ENCODE measurements at regions not wholly inside any gene's neighbourhood (a gene's known extent, or its start where the extent isn't known, plus 50 kb on each side); places are given as distances from the start of the nearest gene placed in this dataset.

DNA sequence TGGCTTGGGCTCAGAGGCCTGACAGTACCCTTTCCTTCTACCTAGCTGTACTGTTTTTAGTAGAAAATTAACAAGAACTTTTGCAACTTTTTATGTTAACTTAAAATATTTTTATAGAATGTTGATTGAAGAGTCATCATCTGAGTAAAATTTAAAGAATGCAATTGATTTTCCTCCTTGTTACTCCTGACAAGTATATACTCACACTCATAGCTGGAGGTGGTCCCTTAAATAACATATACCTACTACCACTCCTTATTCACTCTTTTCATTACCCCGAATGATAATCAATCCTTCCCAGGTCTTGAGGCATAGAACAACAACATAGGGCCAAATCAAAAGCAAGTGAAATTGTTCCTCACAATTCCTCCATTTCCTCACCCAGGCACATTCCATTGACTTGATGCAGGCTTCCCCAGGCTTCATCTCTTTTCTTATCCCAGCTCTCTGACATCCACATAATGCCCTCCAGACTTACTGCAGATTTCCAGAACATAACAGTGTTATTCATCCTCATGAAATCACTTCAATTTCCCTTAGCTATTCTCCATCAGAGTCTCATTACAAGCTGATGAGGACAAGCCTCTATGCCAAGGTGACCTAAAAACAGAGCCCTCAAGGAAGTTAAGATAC lies 73.2 kb upstream of the ANXA10 start:
- Histone ChIP-seq H3K79me1 (ENCODE audit: low read length) (no peaks in the 10 kb centered on the region), H3K27me3 (ENCODE audit: insufficient read depth, low read length, poor library complexity) (no peaks in the 10 kb centered on the region), H3K23ac (ENCODE audit: low read length) (no peak overlapping the region), H2BK15ac (replicated peaks; ENCODE audit: low read depth) (no peak overlapping the region), H2AK5ac (ENCODE audit: low read length) (no peak overlapping the region), H3K79me2 (ENCODE audit: control insufficient read depth, insufficient read depth, low read length) (no peaks in the 10 kb centered on the region), H3K9ac (ENCODE audit: low read length) (no peak overlapping the region), H2BK120ac (ENCODE audit: low read depth, low read length) (no peak overlapping the region), H2BK5ac (ENCODE audit: low read length) (no peak overlapping the region), H3K56ac (ENCODE audit: low read length) (no peak overlapping the region), H3K4me2 (ENCODE audit: low read length) (no peak overlapping the region), H3K4ac (ENCODE audit: low read depth, low read length) (no peak overlapping the region), H3K18ac (ENCODE audit: low read length) (no peak overlapping the region), H4K5ac (ENCODE audit: low read length) (no peak overlapping the region), H3K4me3 (ENCODE audit: low read length) (no peak overlapping the region), H3K27ac (ENCODE audit: low read depth, low read length) (no peak overlapping the region), H4K8ac (ENCODE audit: low read depth, low read length) (no peak overlapping the region), H3K4me1 (ENCODE audit: control insufficient read depth, low read depth, low read length) (no peaks in the 10 kb centered on the region), H3K36me3 (ENCODE audit: control insufficient read depth, insufficient read depth, low read length) (no peaks in the 10 kb centered on the region)
- DNase-seq = no peak
- 100% methylated on average over 1 of the region's 1 CpG for WGBS (ENCODE audit: extremely low coverage, insufficient coverage, low lambda C conversion rate)

DNA sequence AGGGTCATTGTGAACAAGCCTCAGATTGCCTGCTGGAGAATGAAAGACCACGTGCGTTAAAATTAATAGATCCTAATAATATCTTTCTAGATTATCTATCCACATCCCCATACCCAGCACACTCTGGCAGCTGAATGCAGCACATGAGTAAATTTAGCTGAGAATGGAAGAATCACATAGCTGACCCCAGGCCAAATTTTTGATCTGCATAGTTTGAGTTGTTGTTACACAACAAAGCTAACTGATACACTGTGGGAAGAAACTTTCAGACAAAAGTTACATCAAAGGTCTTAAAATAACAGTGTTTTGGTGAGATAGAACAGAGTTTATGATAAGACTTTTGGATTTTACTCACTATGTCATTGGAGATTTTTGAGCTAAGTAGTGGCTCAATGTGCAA lies 72.4 kb upstream of the ANXA10 start:
- no peak overlapping the region for H3K4me3 ChIP-seq (ENCODE audit: low read length)
- WGBS (ENCODE audit: extremely low coverage, insufficient coverage, low lambda C conversion rate) = no CpG with 5 or more reads among the region's 2 CpGs

DNA sequence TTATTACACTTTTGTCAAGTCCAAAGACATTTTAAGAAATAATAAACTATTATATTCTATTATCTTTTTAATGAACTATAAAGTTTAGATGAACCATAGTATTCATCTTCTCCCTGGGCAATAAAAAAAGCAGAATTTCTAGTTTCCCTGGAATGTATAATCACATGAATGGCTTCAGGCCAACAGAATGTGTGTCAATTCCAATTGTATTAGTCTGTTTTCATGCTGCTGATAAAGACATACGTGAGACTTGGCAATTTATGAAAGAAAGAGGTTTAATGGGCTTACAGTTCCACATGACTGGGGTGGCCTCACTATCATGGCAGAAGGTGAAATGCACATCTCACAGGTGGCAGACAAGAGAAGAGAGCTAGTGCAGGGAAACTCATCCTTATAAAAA lies 70.7 kb upstream of the ANXA10 start:
- no peaks in the 10 kb centered on the region for H3K79me1 ChIP-seq (ENCODE audit: low read length)
- no peak overlapping the region for H3K4ac ChIP-seq (ENCODE audit: low read depth, low read length)
- H2AK5ac ChIP-seq (ENCODE audit: low read length) = no peak overlapping the region
- H3K36me3 ChIP-seq (ENCODE audit: control insufficient read depth, insufficient read depth, low read length) = no peaks in the 10 kb centered on the region
- H2BK5ac ChIP-seq (ENCODE audit: low read length) = no peak overlapping the region
- no peak overlapping the region for H3K4me3 ChIP-seq (ENCODE audit: low read length)
- no peak overlapping the region for H2BK120ac ChIP-seq (ENCODE audit: low read depth, low read length)
- H3K27me3 ChIP-seq (ENCODE audit: insufficient read depth, low read length, poor library complexity) = no peaks in the 10 kb centered on the region
- H3K4me1 ChIP-seq (ENCODE audit: control insufficient read depth, low read depth, low read length) = no peaks in the 10 kb centered on the region
- no peaks in the 10 kb centered on the region for H3K79me2 ChIP-seq (ENCODE audit: control insufficient read depth, insufficient read depth, low read length)
- H3K27ac ChIP-seq (ENCODE audit: low read depth, low read length) = no peak overlapping the region
- H3K56ac ChIP-seq (ENCODE audit: low read length) = no peak overlapping the region
- WGBS (ENCODE audit: extremely low coverage, insufficient coverage, low lambda C conversion rate) = no CpG with 5 or more reads among the region's 1 CpG
- no peak overlapping the region for H3K18ac ChIP-seq (ENCODE audit: low read length)
- H3K4me2 ChIP-seq (ENCODE audit: low read length) = no peak overlapping the region
- H2BK15ac ChIP-seq (replicated peaks; ENCODE audit: low read depth) = no peak overlapping the region
- H3K23ac ChIP-seq (ENCODE audit: low read length) = no peak overlapping the region
- H4K8ac ChIP-seq (ENCODE audit: low read depth, low read length) = no peak overlapping the region
- H4K5ac ChIP-seq (ENCODE audit: low read length) = no peak overlapping the region
- no peak for DNase-seq
- no peak overlapping the region for H3K9ac ChIP-seq (ENCODE audit: low read length)

More for the DNA sequence above, 72.4 kb upstream of the ANXA10 start:
- Histone ChIP-seq H2AK5ac (ENCODE audit: low read length) (no peak overlapping the region), H3K79me2 (ENCODE audit: control insufficient read depth, insufficient read depth, low read length) (no peaks in the 10 kb centered on the region), H2BK15ac (replicated peaks; ENCODE audit: low read depth) (no peak overlapping the region), H2BK5ac (ENCODE audit: low read length) (no peak overlapping the region), H4K5ac (ENCODE audit: low read length) (no peak overlapping the region), H3K4ac (ENCODE audit: low read depth, low read length) (no peak overlapping the region), H3K23ac (ENCODE audit: low read length) (no peak overlapping the region), H3K79me1 (ENCODE audit: low read length) (no peaks in the 10 kb centered on the region), H3K18ac (ENCODE audit: low read length) (no peak overlapping the region), H3K4me2 (ENCODE audit: low read length) (no peak overlapping the region), H3K9ac (ENCODE audit: low read length) (no peak overlapping the region), H3K4me1 (ENCODE audit: control insufficient read depth, low read depth, low read length) (no peaks in the 10 kb centered on the region), H3K36me3 (ENCODE audit: control insufficient read depth, insufficient read depth, low read length) (no peaks in the 10 kb centered on the region), H3K27ac (ENCODE audit: low read depth, low read length) (no peak overlapping the region), H3K27me3 (ENCODE audit: insufficient read depth, low read length, poor library complexity) (no peaks in the 10 kb centered on the region), H4K8ac (ENCODE audit: low read depth, low read length) (no peak overlapping the region), H3K56ac (ENCODE audit: low read length) (no peak overlapping the region), H2BK120ac (ENCODE audit: low read depth, low read length) (no peak overlapping the region)
- no peak for DNase-seq

DNA sequence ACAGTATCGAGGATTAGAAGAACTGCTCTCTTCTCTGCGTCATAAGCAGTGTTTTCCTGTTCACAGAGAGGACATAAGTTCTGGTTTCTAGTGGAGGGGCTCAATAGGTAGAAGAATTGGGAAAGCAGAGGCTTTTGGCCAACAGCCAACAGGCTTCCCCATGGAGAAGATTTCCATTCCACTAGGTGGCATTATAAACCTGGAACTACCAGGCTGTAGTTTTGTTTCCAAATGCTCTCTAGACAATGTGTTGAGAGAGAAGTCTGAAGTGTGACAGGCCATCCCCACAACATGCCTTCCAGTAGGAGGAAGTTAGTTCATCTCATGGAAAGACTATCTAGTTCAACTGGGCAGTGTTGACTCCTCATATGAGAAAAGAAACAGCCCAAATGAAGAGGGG lies 63.8 kb upstream of the ANXA10 start:
- no peaks in the 10 kb centered on the region for H3K4me1 ChIP-seq (ENCODE audit: control insufficient read depth, low read depth, low read length)
- no peak overlapping the region for H2BK120ac ChIP-seq (ENCODE audit: low read depth, low read length)
- no peak overlapping the region for H2AK5ac ChIP-seq (ENCODE audit: low read length)
- H3K18ac ChIP-seq (ENCODE audit: low read length) = no peak overlapping the region
- no peak overlapping the region for H4K5ac ChIP-seq (ENCODE audit: low read length)
- no peak overlapping the region for H2BK15ac ChIP-seq (replicated peaks; ENCODE audit: low read depth)
- H3K36me3 ChIP-seq (ENCODE audit: control insufficient read depth, insufficient read depth, low read length) = no peaks in the 10 kb centered on the region
- DNase-seq = no peak
- no peak overlapping the region for H3K23ac ChIP-seq (ENCODE audit: low read length)
- no peaks in the 10 kb centered on the region for H3K27me3 ChIP-seq (ENCODE audit: insufficient read depth, low read length, poor library complexity)
- no peak overlapping the region for H3K9ac ChIP-seq (ENCODE audit: low read length)
- no CpG with 5 or more reads among the region's 2 CpGs for WGBS (ENCODE audit: extremely low coverage, insufficient coverage, low lambda C conversion rate)
- no peak overlapping the region for H2BK5ac ChIP-seq (ENCODE audit: low read length)
- no peak overlapping the region for H4K8ac ChIP-seq (ENCODE audit: low read depth, low read length)
- no peaks in the 10 kb centered on the region for H3K79me2 ChIP-seq (ENCODE audit: control insufficient read depth, insufficient read depth, low read length)
- H3K27ac ChIP-seq (ENCODE audit: low read depth, low read length) = no peak overlapping the region
- H3K4ac ChIP-seq (ENCODE audit: low read depth, low read length) = no peak overlapping the region
- no peak overlapping the region for H3K4me2 ChIP-seq (ENCODE audit: low read length)
- H3K79me1 ChIP-seq (ENCODE audit: low read length) = no peaks in the 10 kb centered on the region
- H3K56ac ChIP-seq (ENCODE audit: low read length) = no peak overlapping the region
- no peak overlapping the region for H3K4me3 ChIP-seq (ENCODE audit: low read length)

DNA sequence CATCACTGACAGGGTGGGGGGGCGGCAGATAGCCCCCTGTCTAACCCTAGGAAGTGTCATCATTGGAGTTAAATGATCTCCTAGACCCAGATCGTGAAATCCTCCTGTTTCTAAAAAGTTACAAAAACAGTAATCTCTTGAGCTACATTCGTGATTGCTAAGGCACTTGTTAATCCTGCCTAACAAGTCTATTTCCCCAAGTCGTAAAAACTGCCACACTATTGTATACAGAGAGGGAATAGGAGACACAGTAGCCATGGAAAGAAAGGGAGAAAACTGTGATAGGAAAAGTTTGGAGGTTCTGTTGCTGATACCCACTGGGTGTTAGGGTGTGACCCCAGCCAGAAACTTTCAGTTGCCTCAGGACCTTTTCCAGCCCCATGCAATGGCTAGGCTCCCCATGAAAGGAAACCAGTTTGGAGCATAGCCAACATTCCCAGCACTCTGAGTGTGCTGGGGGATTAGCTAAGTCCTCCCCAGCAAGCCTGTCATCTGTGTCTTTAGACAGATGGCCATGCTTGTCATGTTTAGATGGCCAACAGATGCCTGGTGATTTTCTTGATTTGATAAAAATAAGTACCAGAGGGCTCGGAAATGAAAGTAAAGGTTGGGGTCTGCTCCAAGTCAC lies 63.3 kb upstream of the ANXA10 start:
- Histone ChIP-seq H3K9ac (ENCODE audit: low read length) (no peak overlapping the region), H3K79me1 (ENCODE audit: low read length) (no peaks in the 10 kb centered on the region), H3K18ac (ENCODE audit: low read length) (no peak overlapping the region), H2BK120ac (ENCODE audit: low read depth, low read length) (no peak overlapping the region), H2AK5ac (ENCODE audit: low read length) (no peak overlapping the region), H4K8ac (ENCODE audit: low read depth, low read length) (no peak overlapping the region), H3K4me3 (ENCODE audit: low read length) (no peak overlapping the region), H3K4ac (ENCODE audit: low read depth, low read length) (no peak overlapping the region), H3K4me1 (ENCODE audit: control insufficient read depth, low read depth, low read length) (no peaks in the 10 kb centered on the region), H3K23ac (ENCODE audit: low read length) (no peak overlapping the region), H4K5ac (ENCODE audit: low read length) (no peak overlapping the region), H3K27me3 (ENCODE audit: insufficient read depth, low read length, poor library complexity) (no peaks in the 10 kb centered on the region), H3K36me3 (ENCODE audit: control insufficient read depth, insufficient read depth, low read length) (no peaks in the 10 kb centered on the region), H3K79me2 (ENCODE audit: control insufficient read depth, insufficient read depth, low read length) (no peaks in the 10 kb centered on the region), H2BK15ac (replicated peaks; ENCODE audit: low read depth) (no peak overlapping the region), H2BK5ac (ENCODE audit: low read length) (no peak overlapping the region), H3K56ac (ENCODE audit: low read length) (no peak overlapping the region), H3K4me2 (ENCODE audit: low read length) (no peak overlapping the region), H3K27ac (ENCODE audit: low read depth, low read length) (no peak overlapping the region)
- DNase-seq = no peak
- no CpG with 5 or more reads among the region's 5 CpGs for WGBS (ENCODE audit: extremely low coverage, insufficient coverage, low lambda C conversion rate)

DNA sequence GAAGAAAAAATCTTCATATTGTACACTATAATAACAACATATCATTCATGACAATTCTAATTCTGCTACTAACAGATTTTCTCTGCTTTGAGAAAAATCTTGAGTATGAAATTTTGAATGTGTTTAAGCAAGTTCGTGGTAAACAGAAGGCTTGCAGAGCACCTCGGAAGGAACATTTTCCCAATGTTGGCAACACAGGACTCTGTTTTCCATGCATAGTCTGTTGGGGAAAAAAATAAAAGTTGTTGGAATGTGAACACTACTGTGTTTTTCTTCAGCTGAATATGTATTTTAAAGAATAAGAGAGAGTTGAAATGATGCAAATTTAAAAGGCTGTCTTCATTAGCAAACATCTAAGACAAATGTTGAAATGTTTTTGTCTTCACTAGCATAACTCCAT lies 54.7 kb upstream of the ANXA10 start:
- WGBS (ENCODE audit: extremely low coverage, insufficient coverage, low lambda C conversion rate) = no CpG with 5 or more reads among the region's 2 CpGs
- Histone ChIP-seq H2AK5ac (ENCODE audit: low read length) (no peak overlapping the region), H4K8ac (ENCODE audit: low read depth, low read length) (no peak overlapping the region)

More for the DNA sequence above, 54.7 kb upstream of the ANXA10 start:
- Histone ChIP-seq H3K4me2 (ENCODE audit: low read length) (no peak overlapping the region), H3K36me3 (ENCODE audit: control insufficient read depth, insufficient read depth, low read length) (no peaks in the 10 kb centered on the region), H2BK5ac (ENCODE audit: low read length) (no peak overlapping the region), H3K27ac (ENCODE audit: low read depth, low read length) (no peak overlapping the region), H3K27me3 (ENCODE audit: insufficient read depth, low read length, poor library complexity) (no peaks in the 10 kb centered on the region), H3K4me3 (ENCODE audit: low read length) (no peak overlapping the region), H3K79me1 (ENCODE audit: low read length) (no peaks in the 10 kb centered on the region), H4K5ac (ENCODE audit: low read length) (no peak overlapping the region), H3K79me2 (ENCODE audit: control insufficient read depth, insufficient read depth, low read length) (no peaks in the 10 kb centered on the region), H3K4me1 (ENCODE audit: control insufficient read depth, low read depth, low read length) (no peaks in the 10 kb centered on the region), H3K23ac (ENCODE audit: low read length) (no peak overlapping the region), H3K9ac (ENCODE audit: low read length) (no peak overlapping the region), H3K56ac (ENCODE audit: low read length) (no peak overlapping the region), H3K4ac (ENCODE audit: low read depth, low read length) (no peak overlapping the region), H3K18ac (ENCODE audit: low read length) (no peak overlapping the region), H2BK15ac (replicated peaks; ENCODE audit: low read depth) (no peak overlapping the region), H2BK120ac (ENCODE audit: low read depth, low read length) (no peak overlapping the region)
- no peak for DNase-seq
